Mesenchymal stem cell (in vitro differentiated cells and primary cell): ENCODE measurements at regions not wholly inside any gene's neighbourhood (a gene's known extent, or its start where the extent isn't known, plus 50 kb on each side); places are given as distances from the start of the nearest gene placed in this dataset.

ENCODE experiments used
- DNase-seq: peaks from one replicate; pipeline ENCODE4 v3.0.0-alpha.2; 2013
- H2AFZ ChIP-seq: one replicate; pipeline ENCODE4 v1.6.1; 2013; ENCODE audit warnings: low read depth, mild to moderate bottlenecking, control low read depth, inconsistent platforms, low read length, moderate library complexity
- H2AK5ac ChIP-seq: 2 replicates; pipeline ENCODE4 v1.6.1; 2013; ENCODE audit warnings: low read length, moderate library complexity, mild to moderate bottlenecking, inconsistent platforms; ENCODE audit not compliant: severe bottlenecking
- H2BK120ac ChIP-seq: one replicate; pipeline ENCODE4 v1.6.1; 2013; ENCODE audit warnings: low read depth, mild to moderate bottlenecking, inconsistent platforms, low read length, moderate library complexity
- H2BK12ac ChIP-seq, 2 experiments: one replicate each; pipeline ENCODE4 v1.6.1; 2013; ENCODE audit warnings: inconsistent platforms in 2 of 2, low read length in 2 of 2, mild to moderate bottlenecking in 2 of 2, moderate library complexity in 2 of 2, control low read depth in 1 of 2
- H2BK15ac ChIP-seq: one replicate; pipeline ENCODE4 v1.6.1; 2013; ENCODE audit warnings: mild to moderate bottlenecking, low read depth, inconsistent platforms; ENCODE audit not compliant: poor library complexity, severe bottlenecking
- H2BK5ac ChIP-seq: 2 replicates; pipeline ENCODE4 v1.6.1; 2013; ENCODE audit warnings: low read depth, mild to moderate bottlenecking, low read length, control low read depth, inconsistent platforms; ENCODE audit not compliant: poor library complexity, severe bottlenecking
- H3K14ac ChIP-seq, 2 experiments: one replicate each; pipeline ENCODE4 v1.6.1; 2013; ENCODE audit warnings: inconsistent platforms in 2 of 2, low read length in 2 of 2, control low read depth in 1 of 2, mild to moderate bottlenecking in 1 of 2, moderate library complexity in 1 of 2
- H3K18ac ChIP-seq, 2 experiments: one replicate each; pipeline ENCODE4 v1.6.1; 2013; ENCODE audit warnings: inconsistent platforms in 2 of 2, low read length in 2 of 2, control low read depth in 1 of 2, low read depth in 1 of 2, mild to moderate bottlenecking in 1 of 2
- H3K23ac ChIP-seq, 2 experiments: one replicate each; pipeline ENCODE4 v1.6.1; 2013; ENCODE audit warnings: inconsistent platforms in 2 of 2, low read length in 2 of 2, mild to moderate bottlenecking in 2 of 2, moderate library complexity in 2 of 2, control low read depth in 1 of 2
- H3K27ac ChIP-seq: 2 replicates; pipeline ENCODE4 v1.5.1; 2013; ENCODE audit warnings: mild to moderate bottlenecking, moderate library complexity, low read length, control low read depth, inconsistent platforms; ENCODE audit not compliant: poor library complexity, severe bottlenecking
- H3K27me3 ChIP-seq, 2 experiments: 2 replicates each; pipeline versions ENCODE4 v1.6.1 to v1.7.0; 2013; ENCODE audit warnings: low read length in 2 of 2, mild to moderate bottlenecking in 2 of 2, moderate library complexity in 2 of 2, control low read depth in 1 of 2, inconsistent platforms in 1 of 2; ENCODE audit not compliant: control insufficient read depth in 1 of 2, insufficient read depth in 1 of 2
- H3K36me3 ChIP-seq, 2 experiments: 2 replicates each; pipeline versions ENCODE4 v1.6.1 to v1.7.0; 2013; ENCODE audit warnings: low read length in 2 of 2, control low read depth in 1 of 2, inconsistent platforms in 1 of 2, low read depth in 1 of 2, mild to moderate bottlenecking in 1 of 2; ENCODE audit not compliant: insufficient read depth in 2 of 2, control insufficient read depth in 1 of 2
- H3K4ac ChIP-seq, 2 experiments: one replicate each; pipeline ENCODE4 v1.6.1; 2013; ENCODE audit warnings: inconsistent platforms in 2 of 2, low read length in 2 of 2, mild to moderate bottlenecking in 2 of 2, moderate library complexity in 2 of 2, control low read depth in 1 of 2, low read depth in 1 of 2
- H3K4me1 ChIP-seq: 2 replicates; pipeline ENCODE4 v1.6.1; 2013; ENCODE audit warnings: low read depth, low read length, control low read depth; ENCODE audit not compliant: control insufficient read depth, insufficient read depth
- H3K4me2 ChIP-seq: 2 replicates; pipeline ENCODE4 v1.6.1; 2013; ENCODE audit warnings: low read length, mild to moderate bottlenecking, inconsistent platforms; ENCODE audit not compliant: poor library complexity, severe bottlenecking
- H3K4me3 ChIP-seq, 2 experiments: 2 replicates each; pipeline versions ENCODE4 v1.5.1 to v1.7.0; 2013; ENCODE audit warnings: low read length in 2 of 2, mild to moderate bottlenecking in 2 of 2, control low read depth in 1 of 2, low read depth in 1 of 2; ENCODE audit not compliant: insufficient read depth in 1 of 2
- H3K79me1 ChIP-seq: replicated peaks from 2 replicates; pipeline ENCODE4 v1.6.1; 2013; ENCODE audit warnings: mild to moderate bottlenecking, control low read depth, low read length, inconsistent platforms; ENCODE audit not compliant: poor library complexity, severe bottlenecking
- H3K9ac ChIP-seq: 2 replicates; pipeline ENCODE4 v1.7.0; 2013; ENCODE audit warnings: mild to moderate bottlenecking, low read length, moderate library complexity
- H3K9me3 ChIP-seq: 2 replicates; pipeline ENCODE4 v1.7.0; 2013; ENCODE audit warnings: mild to moderate bottlenecking, low read length; ENCODE audit not compliant: control insufficient read depth
- H4K8ac ChIP-seq: one replicate; pipeline ENCODE4 v1.6.1; 2013; ENCODE audit warnings: inconsistent platforms, mild to moderate bottlenecking, low read length, moderate library complexity
- H4K91ac ChIP-seq: one replicate; pipeline ENCODE4 v1.6.1; 2013; ENCODE audit warnings: mild to moderate bottlenecking, low read length, inconsistent platforms
- WGBS: methylation state at CpG from one replicate; pipeline ENCODE4 v1.1.7; 2013; ENCODE audit warnings: mixed read lengths; 5-methylcytosine and 5-hydroxymethylcytosine counted together

DNA sequence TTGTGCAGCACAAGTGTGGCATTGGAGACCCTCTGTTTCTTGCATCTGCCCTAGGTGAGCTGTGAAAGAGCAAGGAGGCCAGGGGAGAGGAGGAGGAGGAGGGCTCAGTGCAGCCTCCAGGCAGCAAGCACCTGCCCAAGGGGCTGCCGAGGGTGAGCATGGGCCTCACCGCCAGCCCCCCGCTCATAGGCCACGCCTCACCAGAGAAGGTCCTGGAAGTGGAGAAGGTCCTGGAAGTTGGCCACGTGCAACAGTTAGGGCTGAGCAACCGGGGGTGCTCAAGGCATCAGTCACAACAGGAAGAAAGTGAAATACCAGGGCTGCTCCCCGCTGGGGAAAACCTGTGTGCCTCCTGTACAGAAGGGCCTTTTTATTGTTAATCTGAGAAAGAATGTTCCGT lies 168.9 kb downstream of the TEX29 start:
- H2AFZ ChIP-seq = no peak overlapping the region
- no peak overlapping the region for H2BK12ac ChIP-seq
- H3K27me3 ChIP-seq = no peaks in the 10 kb centered on the region
- no peaks in the 10 kb centered on the region for H3K36me3 ChIP-seq
- no peak overlapping the region for H3K23ac ChIP-seq
- H3K14ac ChIP-seq = no peak overlapping the region
- H2BK15ac ChIP-seq = no peak overlapping the region
- no peak overlapping the region for H3K18ac ChIP-seq
- H3K79me1 ChIP-seq = no peaks in the 10 kb centered on the region
- no peak overlapping the region for H4K8ac ChIP-seq
- H4K91ac ChIP-seq = no peak overlapping the region
- H3K9me3 ChIP-seq = peaks cover 18% of the 10 kb centered on the region
- no peak overlapping the region for H2BK5ac ChIP-seq
- H3K9ac ChIP-seq = no peak overlapping the region
- no peak for DNase-seq
- H3K27ac ChIP-seq = no peak overlapping the region
- H3K4me2 ChIP-seq = no peak overlapping the region
- no peak overlapping the region for H2BK120ac ChIP-seq
- H2AK5ac ChIP-seq = no peak overlapping the region
- H3K4ac ChIP-seq = no peak overlapping the region
- H3K4me1 ChIP-seq = no peaks in the 10 kb centered on the region
- WGBS = 80% methylated on average over 8 of the region's 8 CpGs
- H3K4me3 ChIP-seq = no peak overlapping the region

DNA sequence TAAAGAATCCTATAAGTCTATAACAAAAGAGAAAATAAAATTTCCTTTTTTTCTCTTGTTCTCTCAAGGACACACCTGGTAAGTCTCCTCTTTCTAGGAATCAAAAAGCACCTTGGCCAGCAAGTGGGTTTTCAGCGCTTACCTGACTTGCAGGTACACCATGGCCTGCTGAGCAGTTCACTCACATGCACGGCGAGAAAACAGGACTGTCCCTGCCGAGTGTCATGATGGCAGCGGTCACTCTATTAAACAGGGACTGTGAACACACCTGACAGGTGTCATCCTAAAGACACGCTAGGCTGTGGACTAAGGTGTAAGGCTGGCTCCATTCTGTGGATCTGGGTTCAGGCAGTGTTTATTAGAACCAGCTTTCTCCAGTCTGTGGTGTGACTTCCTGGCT lies 170.2 kb downstream of the TEX29 start:
- no peak overlapping the region for H3K27ac ChIP-seq
- no peak overlapping the region for H4K91ac ChIP-seq
- H2AFZ ChIP-seq = no peak overlapping the region
- no peak overlapping the region for H3K4me3 ChIP-seq
- no peak overlapping the region for H3K9ac ChIP-seq
- H3K18ac ChIP-seq = no peak overlapping the region
- no peak for DNase-seq
- H3K14ac ChIP-seq = no peak overlapping the region
- no peak overlapping the region for H3K4me2 ChIP-seq
- WGBS = 91% methylated on average over 6 of the region's 6 CpGs
- H2BK15ac ChIP-seq = no peak overlapping the region
- H2BK120ac ChIP-seq = no peak overlapping the region
- no peak overlapping the region for H3K4ac ChIP-seq
- no peaks in the 10 kb centered on the region for H3K4me1 ChIP-seq
- H4K8ac ChIP-seq = no peak overlapping the region
- H2AK5ac ChIP-seq = no peak overlapping the region
- no peak overlapping the region for H2BK12ac ChIP-seq
- H3K36me3 ChIP-seq = no peaks in the 10 kb centered on the region
- no peaks in the 10 kb centered on the region for H3K27me3 ChIP-seq
- peaks cover 19% of the 10 kb centered on the region for H3K9me3 ChIP-seq
- no peak overlapping the region for H3K23ac ChIP-seq
- no peak overlapping the region for H2BK5ac ChIP-seq
- H3K79me1 ChIP-seq = no peaks in the 10 kb centered on the region

DNA sequence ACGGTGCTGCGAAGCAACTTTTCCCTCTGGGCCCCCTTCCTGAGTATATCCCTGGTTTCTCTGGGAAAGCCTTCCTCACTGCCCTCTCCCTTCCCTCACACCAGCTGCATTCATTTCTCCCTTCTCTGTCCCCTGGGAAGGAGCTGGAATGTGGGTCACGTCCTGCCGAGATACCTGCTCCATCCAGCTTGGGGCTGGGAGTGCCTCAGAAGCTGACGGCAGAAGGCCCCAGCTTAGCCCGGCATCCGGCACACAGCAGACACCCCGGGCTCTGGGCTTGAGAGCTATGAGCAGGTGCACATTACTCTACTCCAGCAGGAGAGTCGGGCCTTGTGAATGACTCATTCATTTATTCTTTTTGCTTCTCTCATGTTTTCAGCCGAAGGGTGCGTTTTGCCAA lies 170.6 kb downstream of the TEX29 start:
- Histone ChIP-seq H3K9me3 (peaks cover 21% of the 10 kb centered on the region), H2AK5ac (no peak overlapping the region), H3K14ac (no peak overlapping the region), H3K36me3 (no peaks in the 10 kb centered on the region), H3K4me1 (no peaks in the 10 kb centered on the region), H4K91ac (no peak overlapping the region), H3K4me3 (no peak overlapping the region), H3K9ac (no peak overlapping the region), H2BK15ac (no peak overlapping the region), H2BK5ac (no peak overlapping the region), H3K18ac (no peak overlapping the region), H3K23ac (no peak overlapping the region), H3K4ac (no peak overlapping the region), H4K8ac (no peak overlapping the region), H3K27ac (no peak overlapping the region), H3K4me2 (no peak overlapping the region), H2BK120ac (no peak overlapping the region), H2AFZ (no peak overlapping the region), H3K27me3 (no peaks in the 10 kb centered on the region), H2BK12ac (no peak overlapping the region), H3K79me1 (no peaks in the 10 kb centered on the region)
- DNase-seq = no peak
- 80% methylated on average over 11 of the region's 11 CpGs for WGBS

DNA sequence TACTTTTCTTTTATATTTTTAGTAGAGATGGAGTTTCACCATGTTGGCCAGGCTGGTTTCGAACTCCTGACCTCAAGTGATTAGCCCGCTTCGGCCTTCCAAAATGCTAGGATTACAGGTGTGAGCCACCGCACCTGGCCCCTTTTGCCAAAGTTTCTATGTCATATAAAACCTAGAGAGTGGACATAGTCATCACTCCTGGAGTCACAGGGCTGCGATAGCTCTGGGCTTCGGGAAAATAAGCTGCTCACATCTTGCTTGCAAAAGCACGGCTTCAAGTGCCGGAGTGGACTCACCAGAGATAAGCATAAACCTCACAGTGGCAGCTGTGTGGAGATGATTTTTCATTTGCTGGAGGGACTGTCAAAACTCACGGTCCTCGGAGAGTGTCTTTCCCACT lies 171.2 kb downstream of the TEX29 start:
- H3K9me3 ChIP-seq = peaks cover 21% of the 10 kb centered on the region
- no peak for DNase-seq

More for the DNA sequence above, 171.2 kb downstream of the TEX29 start:
- Histone ChIP-seq H3K4me2 (no peak overlapping the region), H4K91ac (no peak overlapping the region), H3K9ac (no peak overlapping the region), H3K4ac (no peak overlapping the region), H2AK5ac (no peak overlapping the region), H3K18ac (no peak overlapping the region), H3K27me3 (no peaks in the 10 kb centered on the region), H2BK5ac (no peak overlapping the region), H3K4me1 (no peaks in the 10 kb centered on the region), H3K79me1 (no peaks in the 10 kb centered on the region), H2BK12ac (no peak overlapping the region), H3K27ac (no peak overlapping the region), H3K14ac (no peak overlapping the region), H2BK120ac (no peak overlapping the region), H4K8ac (no peak overlapping the region), H2BK15ac (no peak overlapping the region), H3K4me3 (no peak overlapping the region), H3K36me3 (no peaks in the 10 kb centered on the region), H3K23ac (no peak overlapping the region), H2AFZ (no peak overlapping the region)
- 82% methylated on average over 10 of the region's 10 CpGs for WGBS
